Stomach smooth muscle (tissue), 2 donors: ENCODE measurements at regions not wholly inside any gene's neighbourhood (a gene's known extent, or its start where the extent isn't known, plus 50 kb on each side); places are given as distances from the start of the nearest gene placed in this dataset.

Experiments
- H3K27ac ChIP-seq: one replicate; pipeline ENCODE4 v1.7.0; 2013; ENCODE audit warnings: mild to moderate bottlenecking, low read length, inconsistent platforms
- H3K27me3 ChIP-seq, 2 donors: one replicate each; pipeline ENCODE4 v1.7.0; 2013; ENCODE audit warnings: low read length in 2 of 2; ENCODE audit not compliant: insufficient read depth in 2 of 2, control insufficient read depth in 1 of 2
- H3K36me3 ChIP-seq, 2 donors: one replicate each; pipeline ENCODE4 v1.7.0; 2013; ENCODE audit warnings: low read length in 2 of 2; ENCODE audit not compliant: control insufficient read depth in 2 of 2, insufficient read depth in 2 of 2
- H3K4me1 ChIP-seq: one replicate; pipeline ENCODE4 v1.7.0; 2013; ENCODE audit warnings: low read length; ENCODE audit not compliant: control insufficient read depth, insufficient read depth
- H3K4me3 ChIP-seq, 2 donors: one replicate each; pipeline ENCODE4 v1.7.0; 2013; ENCODE audit warnings: low read length in 2 of 2
- H3K9ac ChIP-seq, 2 donors: one replicate each; pipeline ENCODE4 v1.7.0; 2013; ENCODE audit warnings: low read length in 2 of 2, mild to moderate bottlenecking in 1 of 2
- H3K9me3 ChIP-seq, 2 donors: one replicate each; pipeline ENCODE4 v1.7.0; 2013; ENCODE audit warnings: low read length in 2 of 2; ENCODE audit not compliant: control insufficient read depth in 2 of 2
- donor health status: healthy.
- donor health status: Pancreatic carcinoma.

GRCh38 chr6:156087487-156087886 is 631.8 kb upstream of the NOX3 start:
- no peaks in the 10 kb centered on the region for H3K27me3 ChIP-seq
- no peak overlapping the region for H3K27ac ChIP-seq
- no peaks in the 10 kb centered on the region for H3K36me3 ChIP-seq
- H3K9me3 ChIP-seq = peaks cover 0 to 8% of the 10 kb centered on the region in 2 donors
- H3K9ac ChIP-seq = no peak overlapping the region
- H3K4me3 ChIP-seq = no peak overlapping the region
- H3K4me1 ChIP-seq = no peaks in the 10 kb centered on the region

GRCh38 chr6:156082012-156082411 is 626.4 kb upstream of the NOX3 start:
- Histone ChIP-seq H3K4me1 (no peaks in the 10 kb centered on the region), H3K4me3 (no peak overlapping the region), H3K9me3 (no peaks in the 10 kb centered on the region), H3K27ac (no peak overlapping the region), H3K27me3 (peaks cover 0 to under 1% of the 10 kb centered on the region in 2 donors), H3K9ac (no peak overlapping the region), H3K36me3 (no peaks in the 10 kb centered on the region)

GRCh38 chr6:156080371-156080770 is 624.7 kb upstream of the NOX3 start:
- Histone ChIP-seq H3K36me3 (no peaks in the 10 kb centered on the region), H3K9me3 (no peaks in the 10 kb centered on the region), H3K9ac (no peak overlapping the region), H3K27ac (no peak overlapping the region), H3K27me3 (peaks cover 0 to 2% of the 10 kb centered on the region in 2 donors), H3K4me3 (no peak overlapping the region), H3K4me1 (no peaks in the 10 kb centered on the region)

GRCh38 chr6:156068881-156069280 is 613.2 kb upstream of the NOX3 start:
- Histone ChIP-seq H3K9me3 (no peaks in the 10 kb centered on the region), H3K4me1 (no peaks in the 10 kb centered on the region), H3K27me3 (no peaks in the 10 kb centered on the region), H3K36me3 (no peaks in the 10 kb centered on the region), H3K9ac (no peak overlapping the region), H3K27ac (no peak overlapping the region), H3K4me3 (no peak overlapping the region)

- no peaks in the 10 kb centered on the region for H3K9me3 ChIP-seq
- no peaks in the 10 kb centered on the region for H3K4me1 ChIP-seq
Observed at GRCh38 chr6:156065849-156066248, 610.2 kb upstream of the NOX3 start.

GRCh38 chr6:156062091-156062563 is 606.5 kb upstream of the NOX3 start:
- no peak overlapping the region for H3K9ac ChIP-seq
- no peak overlapping the region for H3K27ac ChIP-seq
- H3K4me3 ChIP-seq = no peak overlapping the region
- no peaks in the 10 kb centered on the region for H3K36me3 ChIP-seq
- no peaks in the 10 kb centered on the region for H3K4me1 ChIP-seq
- no peaks in the 10 kb centered on the region for H3K9me3 ChIP-seq
- no peaks in the 10 kb centered on the region for H3K27me3 ChIP-seq

More at GRCh38 chr6:156065849-156066248, 610.2 kb upstream of the NOX3 start:
- no peaks in the 10 kb centered on the region for H3K36me3 ChIP-seq
- H3K4me3 ChIP-seq = no peak overlapping the region
- H3K9ac ChIP-seq = no peak overlapping the region
- no peak overlapping the region for H3K27ac ChIP-seq
- H3K27me3 ChIP-seq = no peaks in the 10 kb centered on the region

GRCh38 chr6:156061465-156061864 is 605.8 kb upstream of the NOX3 start:
- Histone ChIP-seq H3K4me1 (no peaks in the 10 kb centered on the region), H3K36me3 (no peaks in the 10 kb centered on the region), H3K27me3 (no peaks in the 10 kb centered on the region), H3K9ac (no peak overlapping the region), H3K27ac (no peak overlapping the region), H3K4me3 (no peak overlapping the region), H3K9me3 (no peaks in the 10 kb centered on the region)

- Histone ChIP-seq H3K36me3 (no peaks in the 10 kb centered on the region), H3K27ac (no peak overlapping the region), H3K9ac (no peak overlapping the region), H3K4me3 (no peak overlapping the region), H3K27me3 (no peaks in the 10 kb centered on the region), H3K4me1 (no peaks in the 10 kb centered on the region), H3K9me3 (no peaks in the 10 kb centered on the region)
Observed at GRCh38 chr6:156060013-156060412, 604.4 kb upstream of the NOX3 start.

- Histone ChIP-seq H3K4me1 (no peaks in the 10 kb centered on the region), H3K27ac (no peak overlapping the region), H3K4me3 (no peak overlapping the region), H3K9me3 (no peaks in the 10 kb centered on the region), H3K9ac (no peak overlapping the region), H3K36me3 (no peaks in the 10 kb centered on the region), H3K27me3 (no peaks in the 10 kb centered on the region)
Observed at GRCh38 chr6:156058356-156058755, 602.7 kb upstream of the NOX3 start.

GRCh38 chr6:156057869-156058268 is 602.2 kb upstream of the NOX3 start:
- no peak overlapping the region for H3K4me3 ChIP-seq
- H3K36me3 ChIP-seq = no peaks in the 10 kb centered on the region
- H3K27ac ChIP-seq = no peak overlapping the region
- no peaks in the 10 kb centered on the region for H3K4me1 ChIP-seq
- H3K27me3 ChIP-seq = no peaks in the 10 kb centered on the region
- H3K9ac ChIP-seq = no peak overlapping the region
- no peaks in the 10 kb centered on the region for H3K9me3 ChIP-seq

GRCh38 chr6:156056085-156056484 is 600.4 kb upstream of the NOX3 start:
- no peaks in the 10 kb centered on the region for H3K36me3 ChIP-seq
- H3K9me3 ChIP-seq = no peaks in the 10 kb centered on the region
- no peak overlapping the region for H3K4me3 ChIP-seq
- H3K27ac ChIP-seq = no peak overlapping the region
- no peak overlapping the region for H3K9ac ChIP-seq
- no peaks in the 10 kb centered on the region for H3K4me1 ChIP-seq
- H3K27me3 ChIP-seq = no peaks in the 10 kb centered on the region
